ENCODE measurements at regions not wholly inside any gene's neighbourhood (a gene's known extent, or its start where the extent isn't known, plus 50 kb on each side); places are given as distances from the start of the nearest gene placed in this dataset.
"Not testable (repeated sequence)": the region's sequence is repeated elsewhere in the genome, so short reads cannot be mapped to it uniquely, and the experiment has no call there.

DNA sequence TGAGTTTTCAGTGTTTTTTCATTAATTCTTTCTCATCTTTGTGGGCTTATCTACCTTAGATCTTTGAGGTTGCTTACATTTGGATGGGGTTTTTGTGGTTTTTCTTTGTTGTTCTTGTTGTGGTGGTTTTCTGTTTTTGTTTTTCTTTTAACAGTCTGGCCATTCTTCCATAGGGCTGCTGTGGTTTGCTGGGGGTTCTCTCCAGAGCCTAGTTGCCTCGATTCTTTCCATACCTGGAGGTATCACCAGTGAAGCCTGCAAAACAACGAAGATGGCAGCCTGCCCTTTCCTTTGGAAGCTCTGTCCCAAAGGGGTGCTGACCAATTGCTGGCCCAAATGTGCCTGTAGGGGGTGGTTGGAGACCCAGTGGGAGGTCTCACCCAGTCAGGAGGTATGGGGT is 168.6 kb upstream of the CLNK start:
- TF ChIP-seq, protein P1, sequence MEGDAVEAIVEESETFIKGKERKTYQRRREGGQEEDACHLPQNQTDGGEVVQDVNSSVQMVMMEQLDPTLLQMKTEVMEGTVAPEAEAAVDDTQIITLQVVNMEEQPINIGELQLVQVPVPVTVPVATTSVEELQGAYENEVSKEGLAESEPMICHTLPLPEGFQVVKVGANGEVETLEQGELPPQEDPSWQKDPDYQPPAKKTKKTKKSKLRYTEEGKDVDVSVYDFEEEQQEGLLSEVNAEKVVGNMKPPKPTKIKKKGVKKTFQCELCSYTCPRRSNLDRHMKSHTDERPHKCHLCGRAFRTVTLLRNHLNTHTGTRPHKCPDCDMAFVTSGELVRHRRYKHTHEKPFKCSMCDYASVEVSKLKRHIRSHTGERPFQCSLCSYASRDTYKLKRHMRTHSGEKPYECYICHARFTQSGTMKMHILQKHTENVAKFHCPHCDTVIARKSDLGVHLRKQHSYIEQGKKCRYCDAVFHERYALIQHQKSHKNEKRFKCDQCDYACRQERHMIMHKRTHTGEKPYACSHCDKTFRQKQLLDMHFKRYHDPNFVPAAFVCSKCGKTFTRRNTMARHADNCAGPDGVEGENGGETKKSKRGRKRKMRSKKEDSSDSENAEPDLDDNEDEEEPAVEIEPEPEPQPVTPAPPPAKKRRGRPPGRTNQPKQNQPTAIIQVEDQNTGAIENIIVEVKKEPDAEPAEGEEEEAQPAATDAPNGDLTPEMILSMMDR (IDR thresholded peaks at IDR 0.05; ENCODE audit: borderline replicate concordance, control extremely low read depth, extremely low read depth, insufficient read depth, missing control alignments) = no peak

DNA sequence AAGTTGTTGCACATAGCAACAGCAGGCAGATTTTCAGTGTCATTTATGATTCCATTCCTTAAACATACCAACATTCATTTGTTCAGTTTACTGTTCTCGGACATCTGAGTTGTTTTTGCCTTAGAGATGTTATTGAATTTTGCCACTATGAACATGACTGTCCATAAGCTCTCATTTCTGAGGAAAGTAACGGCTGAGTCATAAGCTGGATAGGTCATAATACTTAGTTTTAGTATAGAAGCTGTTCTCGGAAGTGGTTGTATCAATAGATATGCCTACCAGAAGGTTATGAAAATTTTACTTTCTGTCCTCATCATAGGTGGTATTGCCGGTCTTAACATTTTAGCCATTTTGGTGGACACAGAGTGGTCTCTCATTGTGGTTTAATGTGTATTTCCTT is 157.1 kb upstream of the CLNK start:
- DNase-seq (ENCODE audit: low spot score) = no peak
- in situ Hi-C loops (cut with MboI; ENCODE audit: low sequenced_read_pairs, unreplicated experiment) = no loop called here
- TF ChIP-seq, protein P1 (IDR thresholded peaks at IDR 0.05; ENCODE audit: borderline replicate concordance, control extremely low read depth, extremely low read depth, insufficient read depth, missing control alignments) = no peak

More for the DNA sequence above, 168.6 kb upstream of the CLNK start:
- in situ Hi-C loops (cut with MboI; ENCODE audit: low sequenced_read_pairs, unreplicated experiment) = no loop called here
- no peak for DNase-seq (ENCODE audit: low spot score)

DNA sequence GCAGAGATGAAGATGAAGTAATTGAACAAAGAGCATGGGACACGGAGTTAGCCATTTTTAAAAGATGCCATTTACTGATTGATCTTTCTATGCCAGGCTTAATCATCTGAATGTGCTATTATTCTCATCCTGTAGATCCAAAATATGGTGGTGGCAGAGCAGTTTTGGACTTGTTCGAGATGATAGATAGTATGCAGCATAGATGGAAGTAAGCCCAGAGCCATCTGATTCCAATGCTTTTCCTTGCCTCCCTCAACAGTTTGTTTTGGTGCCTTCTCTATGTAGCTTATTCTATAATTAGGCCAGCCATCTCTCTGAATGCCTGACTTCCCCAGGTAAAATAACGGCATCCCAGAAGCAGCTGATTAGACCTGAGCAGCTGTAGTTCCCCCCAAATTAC is 152.6 kb upstream of the CLNK start:
- in situ Hi-C loops (cut with MboI; ENCODE audit: low sequenced_read_pairs, unreplicated experiment) = no loop called here
- DNase-seq (ENCODE audit: low spot score) = no peak
- TF ChIP-seq, protein P1 (IDR thresholded peaks at IDR 0.05; ENCODE audit: borderline replicate concordance, control extremely low read depth, extremely low read depth, insufficient read depth, missing control alignments) = no peak

DNA sequence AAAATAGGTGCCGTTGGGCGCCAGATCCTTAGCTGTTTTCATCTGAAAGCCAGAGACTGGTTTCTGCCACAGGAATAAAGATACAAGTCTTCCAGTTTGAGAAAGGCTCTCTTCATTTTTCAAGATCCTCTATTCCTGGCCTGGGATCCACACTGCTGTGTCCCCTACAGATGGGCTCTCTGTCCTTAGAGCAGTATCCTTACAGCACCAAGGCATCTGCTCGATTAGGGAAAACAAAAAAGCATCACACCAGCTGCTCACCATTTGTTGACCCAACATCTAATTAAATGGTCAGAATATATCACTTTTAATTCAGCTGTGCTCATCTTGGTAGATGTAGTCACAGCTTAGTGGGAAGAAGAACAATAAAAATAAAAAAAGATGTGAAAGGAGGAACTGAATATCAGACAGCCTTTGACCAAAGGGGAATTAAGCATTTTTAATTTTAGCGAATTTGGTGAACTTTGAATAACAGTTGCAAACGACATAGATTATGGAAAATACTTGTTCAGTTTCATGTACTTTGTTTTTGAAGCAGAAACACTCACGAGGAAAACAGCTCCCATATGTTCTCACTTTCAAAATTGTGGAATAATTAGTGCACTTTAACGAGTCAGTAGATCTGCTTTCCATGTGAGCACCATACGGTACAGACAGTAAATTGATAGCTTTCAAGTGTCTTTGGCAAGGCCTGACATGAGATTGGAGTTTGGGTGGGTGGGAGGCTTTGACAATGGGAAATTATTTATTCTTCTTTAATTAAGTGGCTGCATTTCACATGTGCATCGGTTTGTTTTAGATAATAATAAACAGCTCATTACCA is 148.4 kb upstream of the CLNK start:
- DNase-seq (ENCODE audit: low spot score) = no peak
- TF ChIP-seq, protein P1 (IDR thresholded peaks at IDR 0.05; ENCODE audit: borderline replicate concordance, control extremely low read depth, extremely low read depth, insufficient read depth, missing control alignments) = no peak
- in situ Hi-C loops (cut with MboI; ENCODE audit: low sequenced_read_pairs, unreplicated experiment) = no loop called here

DNA sequence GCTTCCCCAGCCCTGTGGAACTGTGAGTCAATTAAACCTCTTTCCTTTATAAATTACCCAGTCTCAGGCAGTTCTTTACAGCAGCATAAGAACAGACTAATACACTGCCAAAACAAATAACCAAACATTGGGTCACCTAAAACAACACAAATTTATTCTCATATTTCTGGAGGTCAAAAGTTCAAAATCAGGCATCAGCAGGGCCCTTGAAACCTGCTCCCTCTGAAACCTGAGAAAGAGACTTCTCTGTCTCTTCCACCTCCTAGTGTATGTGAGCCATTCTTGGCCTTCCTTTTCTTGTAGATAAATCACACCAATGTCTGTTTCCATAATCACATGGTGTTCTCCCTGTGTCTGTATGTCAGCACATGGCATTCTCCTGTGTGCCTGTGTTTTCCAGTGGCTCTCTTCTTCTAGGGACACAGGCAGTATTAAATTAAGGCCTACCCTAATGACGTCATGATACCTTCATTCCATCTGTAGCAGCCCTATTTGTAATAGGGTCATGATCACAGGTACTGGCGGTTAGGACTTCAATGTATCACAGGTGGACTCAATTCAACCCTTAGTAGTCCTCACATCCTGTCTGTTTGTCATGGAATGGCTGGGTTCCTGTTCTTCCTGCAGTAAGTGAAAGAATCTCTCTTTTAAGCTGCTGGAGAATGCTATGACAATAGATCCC is 147.3 kb upstream of the CLNK start:
- no peak for DNase-seq (ENCODE audit: low spot score)
- in situ Hi-C loops (cut with MboI; ENCODE audit: low sequenced_read_pairs, unreplicated experiment) = no loop called here
- TF ChIP-seq, protein P1 (IDR thresholded peaks at IDR 0.05; ENCODE audit: borderline replicate concordance, control extremely low read depth, extremely low read depth, insufficient read depth, missing control alignments) = no peak

DNA sequence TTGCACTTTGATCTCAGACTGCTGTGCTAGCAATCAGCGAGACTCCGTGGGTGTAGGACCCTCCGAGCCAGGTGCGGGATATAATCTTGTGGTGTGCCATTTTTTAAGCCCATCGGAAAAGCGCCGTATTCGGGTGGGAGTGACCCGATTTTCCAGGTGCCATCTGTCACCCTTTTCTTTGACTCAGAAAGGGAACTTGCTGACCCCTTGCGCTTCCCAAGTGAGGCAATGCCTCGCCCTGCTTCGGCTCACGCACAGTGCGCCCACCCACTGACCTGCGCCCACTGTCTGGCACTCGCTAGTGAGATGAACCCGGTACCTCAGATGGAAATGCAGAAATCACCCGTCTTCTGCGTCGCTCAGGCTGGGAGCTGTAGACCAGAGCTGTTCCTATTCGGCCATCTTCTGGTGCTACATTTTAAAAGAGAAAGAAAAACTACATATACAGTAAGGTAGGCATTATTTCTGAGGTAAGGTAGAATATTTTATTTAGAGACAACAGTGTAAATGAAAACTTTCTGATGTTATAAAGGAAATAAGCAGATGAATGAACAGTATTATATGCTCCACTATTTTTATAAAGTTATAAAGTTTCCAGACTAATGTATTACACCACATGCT is 144.5 kb upstream of the CLNK start:
- DNase-seq (ENCODE audit: low spot score); in situ Hi-C loops (cut with MboI; ENCODE audit: low sequenced_read_pairs, unreplicated experiment): not testable (repeated sequence)

DNA sequence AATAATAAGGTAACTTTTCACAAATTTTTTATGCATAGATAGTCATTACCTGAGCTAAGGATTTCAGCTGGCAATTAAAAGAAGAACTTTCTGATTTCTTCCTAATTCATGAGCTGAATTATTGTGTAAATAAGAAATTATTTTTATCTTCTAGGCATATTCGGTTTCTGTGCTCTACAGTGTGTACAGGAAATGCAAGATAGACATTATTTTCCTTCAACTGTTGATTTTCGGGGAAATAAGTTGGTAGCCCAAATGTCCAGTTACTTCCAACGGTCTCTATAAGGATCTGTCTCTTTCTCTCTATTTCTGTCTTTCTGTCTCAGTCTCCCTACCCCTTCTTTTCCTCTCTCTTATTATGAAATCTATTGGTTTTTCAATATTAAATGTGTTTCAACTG is 137.3 kb upstream of the CLNK start:
- DNase-seq (ENCODE audit: low spot score) = no peak
- TF ChIP-seq, protein P1 (IDR thresholded peaks at IDR 0.05; ENCODE audit: borderline replicate concordance, control extremely low read depth, extremely low read depth, insufficient read depth, missing control alignments) = no peak
- in situ Hi-C loops (cut with MboI; ENCODE audit: low sequenced_read_pairs, unreplicated experiment) = no loop called here
